ENCODE measurements at regions not wholly inside any gene's neighbourhood (a gene's known extent, or its start where the extent isn't known, plus 50 kb on each side); places are given as distances from the start of the nearest gene placed in this dataset.

GRCh38 chr5:111950660-111951059, 193.7 kb upstream of the NREP start:
- Mint-ChIP-seq H3K36me3 (ENCODE audit: low read depth, unreplicated experiment) (no peaks in the 10 kb centered on the region), H3K27me3 (ENCODE audit: low read depth, unreplicated experiment) (no peaks in the 10 kb centered on the region), H3K4me1 (ENCODE audit: low read depth, unreplicated experiment) (peaks cover 46% of the 10 kb centered on the region), H3K27ac (ENCODE audit: unreplicated experiment) (no peak overlapping the region), H3K4me3 (ENCODE audit: unreplicated experiment) (no peak overlapping the region), H3K9me3 (ENCODE audit: unreplicated experiment) (no peaks in the 10 kb centered on the region)
- Histone ChIP-seq H3K36me3 (ENCODE audit: insufficient read depth, low read length) (no peaks in the 10 kb centered on the region), H3K27me3 (ENCODE audit: insufficient read depth, low read length) (no peaks in the 10 kb centered on the region), H3K4me2 (ENCODE audit: low read length) (no peak overlapping the region), H3K9me3 (ENCODE audit: insufficient read depth, low read depth, low read length) (no peaks in the 10 kb centered on the region), H4K20me1 (ENCODE audit: insufficient read depth, low read length) (no peaks in the 10 kb centered on the region), H3K27ac (ENCODE audit: low read depth, low read length) (peak overlapping the region; percentile 98), H3K4me3 (ENCODE audit: insufficient read depth, low read depth, low read length) (no peak overlapping the region), H2AFZ (ENCODE audit: low read depth, low read length) (no peak overlapping the region), H3K79me2 (ENCODE audit: insufficient read depth, low read length) (no peaks in the 10 kb centered on the region), H3K9ac (ENCODE audit: low read length) (peak overlapping the region; percentile 1), H3K4me1 (ENCODE audit: insufficient read depth, low read length) (peaks cover 44% of the 10 kb centered on the region)
- FAIRE-seq (peak; percentile 9), DNase-seq (ENCODE audit: low read depth) (no peak)
- TF ChIP-seq EZH2 (IDR thresholded peaks at IDR 0.05; ENCODE audit: insufficient read depth, low read length): no peak
- TF ChIP-seq, protein P1, sequence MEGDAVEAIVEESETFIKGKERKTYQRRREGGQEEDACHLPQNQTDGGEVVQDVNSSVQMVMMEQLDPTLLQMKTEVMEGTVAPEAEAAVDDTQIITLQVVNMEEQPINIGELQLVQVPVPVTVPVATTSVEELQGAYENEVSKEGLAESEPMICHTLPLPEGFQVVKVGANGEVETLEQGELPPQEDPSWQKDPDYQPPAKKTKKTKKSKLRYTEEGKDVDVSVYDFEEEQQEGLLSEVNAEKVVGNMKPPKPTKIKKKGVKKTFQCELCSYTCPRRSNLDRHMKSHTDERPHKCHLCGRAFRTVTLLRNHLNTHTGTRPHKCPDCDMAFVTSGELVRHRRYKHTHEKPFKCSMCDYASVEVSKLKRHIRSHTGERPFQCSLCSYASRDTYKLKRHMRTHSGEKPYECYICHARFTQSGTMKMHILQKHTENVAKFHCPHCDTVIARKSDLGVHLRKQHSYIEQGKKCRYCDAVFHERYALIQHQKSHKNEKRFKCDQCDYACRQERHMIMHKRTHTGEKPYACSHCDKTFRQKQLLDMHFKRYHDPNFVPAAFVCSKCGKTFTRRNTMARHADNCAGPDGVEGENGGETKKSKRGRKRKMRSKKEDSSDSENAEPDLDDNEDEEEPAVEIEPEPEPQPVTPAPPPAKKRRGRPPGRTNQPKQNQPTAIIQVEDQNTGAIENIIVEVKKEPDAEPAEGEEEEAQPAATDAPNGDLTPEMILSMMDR (IDR thresholded peaks at IDR 0.05; ENCODE audit: insufficient read depth, low read depth, low read length): no peak

DNA sequence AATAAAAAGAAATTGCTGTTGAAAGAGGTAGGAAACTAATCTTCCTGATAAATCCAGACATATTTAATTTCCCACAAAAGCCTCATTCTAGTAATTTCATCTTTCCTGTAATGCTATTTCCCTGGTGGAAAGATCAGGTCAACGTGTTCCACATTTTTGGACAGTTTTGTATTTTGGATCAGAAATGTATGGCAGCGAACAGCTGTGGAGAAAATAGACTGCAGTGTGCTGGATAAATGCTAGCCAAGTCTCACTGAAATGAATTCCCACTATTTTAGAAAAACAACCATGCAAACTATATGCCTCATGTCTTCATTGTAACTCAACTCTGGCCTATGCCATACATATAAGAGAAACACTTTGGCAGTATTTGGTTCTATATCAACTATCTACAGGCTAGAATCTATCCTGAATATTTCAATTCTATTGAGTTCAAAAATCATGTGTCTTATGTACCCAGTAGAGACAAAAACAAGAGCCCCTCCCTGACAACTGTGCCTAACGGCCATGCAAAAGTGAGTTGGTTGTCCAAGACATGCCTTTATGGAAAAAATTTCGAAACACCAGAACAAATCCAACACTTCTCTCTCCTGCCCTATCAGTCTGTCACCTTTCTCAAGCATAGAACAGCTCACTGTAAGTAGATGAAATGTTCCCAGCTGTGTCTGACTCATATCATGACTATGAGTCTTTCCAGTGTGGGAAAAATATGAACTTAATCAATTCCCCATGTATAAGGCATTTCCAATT, 191.3 kb upstream of the NREP start:
- no peak overlapping the region for H3K4me3 Mint-ChIP-seq (ENCODE audit: unreplicated experiment)
- no peaks in the 10 kb centered on the region for H3K36me3 ChIP-seq (ENCODE audit: insufficient read depth, low read length)
- peaks cover 29% of the 10 kb centered on the region for H3K4me1 Mint-ChIP-seq (ENCODE audit: low read depth, unreplicated experiment)
- DNase-seq (ENCODE audit: low read depth) (peak; percentile 99), FAIRE-seq (peak; percentile 99)
- no peaks in the 10 kb centered on the region for H3K36me3 Mint-ChIP-seq (ENCODE audit: low read depth, unreplicated experiment)
- H2AFZ ChIP-seq (ENCODE audit: low read depth, low read length): no peak overlapping the region
- H3K9ac ChIP-seq (ENCODE audit: low read length): peak overlapping the region; percentile 78
- H3K27ac Mint-ChIP-seq (ENCODE audit: unreplicated experiment): peak overlapping the region; percentile 99
- TF ChIP-seq, protein P1 (IDR thresholded peaks at IDR 0.05; ENCODE audit: insufficient read depth, low read depth, low read length): no peak
- no peak for TF ChIP-seq EZH2 (IDR thresholded peaks at IDR 0.05; ENCODE audit: insufficient read depth, low read length)
- no peaks in the 10 kb centered on the region for H3K9me3 ChIP-seq (ENCODE audit: insufficient read depth, low read depth, low read length)
- H3K27me3 ChIP-seq (ENCODE audit: insufficient read depth, low read length): no peaks in the 10 kb centered on the region
- H3K27me3 Mint-ChIP-seq (ENCODE audit: low read depth, unreplicated experiment): no peaks in the 10 kb centered on the region
- H4K20me1 ChIP-seq (ENCODE audit: insufficient read depth, low read length): no peaks in the 10 kb centered on the region
- H3K4me1 ChIP-seq (ENCODE audit: insufficient read depth, low read length): peaks cover 23% of the 10 kb centered on the region
- H3K4me2 ChIP-seq (ENCODE audit: low read length): peak overlapping the region; percentile 22
- H3K79me2 ChIP-seq (ENCODE audit: insufficient read depth, low read length): no peaks in the 10 kb centered on the region
- H3K27ac ChIP-seq (ENCODE audit: low read depth, low read length): peak overlapping the region; percentile 98
- H3K9me3 Mint-ChIP-seq (ENCODE audit: unreplicated experiment): no peaks in the 10 kb centered on the region
- H3K4me3 ChIP-seq (ENCODE audit: insufficient read depth, low read depth, low read length): no peak overlapping the region

DNA sequence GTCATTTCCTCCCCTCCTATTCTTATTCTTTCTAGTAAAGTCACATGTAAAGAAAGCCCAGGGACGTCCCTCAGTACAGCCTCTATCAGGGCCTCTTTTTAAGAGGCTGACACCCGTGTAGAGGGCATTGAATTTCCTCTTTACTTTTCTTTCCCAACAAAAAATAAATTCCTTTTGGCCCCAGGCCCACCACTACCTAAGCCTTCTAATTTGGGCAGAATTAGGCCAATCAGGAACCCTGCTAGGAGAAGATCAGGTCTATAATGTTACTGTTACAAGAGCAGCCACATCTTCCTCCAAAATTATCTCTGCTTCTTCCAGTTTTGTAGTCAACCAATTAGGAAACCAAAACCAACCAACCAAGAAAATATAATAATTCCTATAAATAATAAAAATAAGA, 189.6 kb upstream of the NREP start:
- no peaks in the 10 kb centered on the region for H3K36me3 Mint-ChIP-seq (ENCODE audit: low read depth, unreplicated experiment)

More for the DNA sequence above, 189.6 kb upstream of the NREP start:
- Histone ChIP-seq H3K27ac (ENCODE audit: low read depth, low read length) (no peak overlapping the region), H3K4me3 (ENCODE audit: insufficient read depth, low read depth, low read length) (no peak overlapping the region), H3K79me2 (ENCODE audit: insufficient read depth, low read length) (no peaks in the 10 kb centered on the region), H3K27me3 (ENCODE audit: insufficient read depth, low read length) (no peaks in the 10 kb centered on the region), H3K36me3 (ENCODE audit: insufficient read depth, low read length) (no peaks in the 10 kb centered on the region), H3K9ac (ENCODE audit: low read length) (no peak overlapping the region), H3K4me2 (ENCODE audit: low read length) (no peak overlapping the region), H3K4me1 (ENCODE audit: insufficient read depth, low read length) (peaks cover 14% of the 10 kb centered on the region), H4K20me1 (ENCODE audit: insufficient read depth, low read length) (no peaks in the 10 kb centered on the region), H3K9me3 (ENCODE audit: insufficient read depth, low read depth, low read length) (no peaks in the 10 kb centered on the region), H2AFZ (ENCODE audit: low read depth, low read length) (no peak overlapping the region)
- no peak for DNase-seq (ENCODE audit: low read depth)
- peak; percentile 13 for FAIRE-seq
- Mint-ChIP-seq H3K9me3 (ENCODE audit: unreplicated experiment) (no peaks in the 10 kb centered on the region), H3K27me3 (ENCODE audit: low read depth, unreplicated experiment) (no peaks in the 10 kb centered on the region), H3K4me3 (ENCODE audit: unreplicated experiment) (no peak overlapping the region), H3K27ac (ENCODE audit: unreplicated experiment) (no peak overlapping the region), H3K4me1 (ENCODE audit: low read depth, unreplicated experiment) (peaks cover 26% of the 10 kb centered on the region)
- TF ChIP-seq EZH2 (IDR thresholded peaks at IDR 0.05; ENCODE audit: insufficient read depth, low read length): no peak
- TF ChIP-seq, protein P1 (IDR thresholded peaks at IDR 0.05; ENCODE audit: insufficient read depth, low read depth, low read length): no peak

Measured in astrocyte (in vitro differentiated cells and primary cell).